Tibial nerve (tissue), 4 donors: ENCODE measurements at regions not wholly inside any gene's neighbourhood (a gene's known extent, or its start where the extent isn't known, plus 50 kb on each side); places are given as distances from the start of the nearest gene placed in this dataset. TPM values are rescaled to one million over a fixed set of nuclear protein-coding genes. Genes with fewer than 3 reads are reported as not detected.

Experiments used
- DNase-seq, 2 donors: peaks; one replicate each; pipeline ENCODE4 v3.0.0-alpha.2; 2019; ENCODE audit warnings: low spot score in 2 of 2
- H3K27ac ChIP-seq, 4 donors: fragments of 200-600 bp; sonication (generic) in 3 of 4; one replicate each; pipeline ENCODE4 v1.5.1; 2017 to 2019; ENCODE audit warnings: mild to moderate bottlenecking in 1 of 4
- H3K27me3 ChIP-seq, 2 donors: fragments of 200-600 bp; sonication (generic) in 1 of 2; one replicate each; pipeline versions ENCODE4 v1.5.1 to v1.6.0; 2017 to 2019
- H3K36me3 ChIP-seq, 3 donors: fragments of 200-600 bp; sonication (generic); one replicate each; pipeline ENCODE4 v1.5.1; 2018 to 2019
- H3K4me1 ChIP-seq, 4 donors: fragments of 200-600 bp; sonication (generic) in 3 of 4; one replicate each; pipeline ENCODE4 v1.5.1; 2017 to 2019
- H3K4me3 ChIP-seq, 4 donors: fragments of 200-600 bp; sonication (generic) in 3 of 4; one replicate each; pipeline ENCODE4 v1.5.1; 2017 to 2019; ENCODE audit warnings: mild to moderate bottlenecking in 1 of 4, moderate library complexity in 1 of 4
- H3K9me3 ChIP-seq, 4 donors: fragments of 200-600 bp; sonication (generic) in 3 of 4; one replicate each; pipeline ENCODE4 v1.5.1; 2017 to 2019
- EP300 ChIP-seq, 2 donors: sonication (generic); formaldehyde crosslinking; IDR thresholded peaks; one replicate each; pipeline ENCODE4 v1.6.1; 2017; ENCODE audit warnings: antibody characterized with exemption in 2 of 2, mild to moderate bottlenecking in 1 of 2
- POLR2A ChIP-seq, 2 donors: fragments of 450-650 bp; IDR thresholded peaks; one replicate each; pipeline ENCODE4 v1.6.1; 2017; ENCODE audit warnings: antibody characterized with exemption in 2 of 2, mild to moderate bottlenecking in 2 of 2, moderate library complexity in 2 of 2
- WGBS, 2 donors: methylation state at CpG; one replicate each; pipeline ENCODE4 v1.1.5; 2018; 5-methylcytosine and 5-hydroxymethylcytosine counted together
- small RNA-seq: library from RNA; depleted of rRNA; stranded (forward); fragments of <200 nt; gene quantifications from one replicate; pipeline ENCODE3, GENCODE V24; 2016
- TF ChIP-seq, protein P1 (sequence below), 5 experiments: fragments of 200-600 bp in 3 of 5; fragments of 450-650 bp in 2 of 5; sonication (generic) in 3 of 5; IDR thresholded peaks; one replicate each; pipeline ENCODE4 v1.5.1; 2016 to 2019; ENCODE audit warnings: antibody characterized with exemption in 5 of 5, mild to moderate bottlenecking in 3 of 5, moderate library complexity in 2 of 5

- no peak for TF ChIP-seq EP300 (IDR thresholded peaks at IDR 0.05)
- TF ChIP-seq, protein P1, sequence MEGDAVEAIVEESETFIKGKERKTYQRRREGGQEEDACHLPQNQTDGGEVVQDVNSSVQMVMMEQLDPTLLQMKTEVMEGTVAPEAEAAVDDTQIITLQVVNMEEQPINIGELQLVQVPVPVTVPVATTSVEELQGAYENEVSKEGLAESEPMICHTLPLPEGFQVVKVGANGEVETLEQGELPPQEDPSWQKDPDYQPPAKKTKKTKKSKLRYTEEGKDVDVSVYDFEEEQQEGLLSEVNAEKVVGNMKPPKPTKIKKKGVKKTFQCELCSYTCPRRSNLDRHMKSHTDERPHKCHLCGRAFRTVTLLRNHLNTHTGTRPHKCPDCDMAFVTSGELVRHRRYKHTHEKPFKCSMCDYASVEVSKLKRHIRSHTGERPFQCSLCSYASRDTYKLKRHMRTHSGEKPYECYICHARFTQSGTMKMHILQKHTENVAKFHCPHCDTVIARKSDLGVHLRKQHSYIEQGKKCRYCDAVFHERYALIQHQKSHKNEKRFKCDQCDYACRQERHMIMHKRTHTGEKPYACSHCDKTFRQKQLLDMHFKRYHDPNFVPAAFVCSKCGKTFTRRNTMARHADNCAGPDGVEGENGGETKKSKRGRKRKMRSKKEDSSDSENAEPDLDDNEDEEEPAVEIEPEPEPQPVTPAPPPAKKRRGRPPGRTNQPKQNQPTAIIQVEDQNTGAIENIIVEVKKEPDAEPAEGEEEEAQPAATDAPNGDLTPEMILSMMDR (IDR thresholded peaks at IDR 0.05), result no peak
- no peak for TF ChIP-seq POLR2A (IDR thresholded peaks at IDR 0.05)
Observed at GRCh38 chr2:237033536-237034060, 52.1 kb upstream of the COPS8 start.

DNA sequence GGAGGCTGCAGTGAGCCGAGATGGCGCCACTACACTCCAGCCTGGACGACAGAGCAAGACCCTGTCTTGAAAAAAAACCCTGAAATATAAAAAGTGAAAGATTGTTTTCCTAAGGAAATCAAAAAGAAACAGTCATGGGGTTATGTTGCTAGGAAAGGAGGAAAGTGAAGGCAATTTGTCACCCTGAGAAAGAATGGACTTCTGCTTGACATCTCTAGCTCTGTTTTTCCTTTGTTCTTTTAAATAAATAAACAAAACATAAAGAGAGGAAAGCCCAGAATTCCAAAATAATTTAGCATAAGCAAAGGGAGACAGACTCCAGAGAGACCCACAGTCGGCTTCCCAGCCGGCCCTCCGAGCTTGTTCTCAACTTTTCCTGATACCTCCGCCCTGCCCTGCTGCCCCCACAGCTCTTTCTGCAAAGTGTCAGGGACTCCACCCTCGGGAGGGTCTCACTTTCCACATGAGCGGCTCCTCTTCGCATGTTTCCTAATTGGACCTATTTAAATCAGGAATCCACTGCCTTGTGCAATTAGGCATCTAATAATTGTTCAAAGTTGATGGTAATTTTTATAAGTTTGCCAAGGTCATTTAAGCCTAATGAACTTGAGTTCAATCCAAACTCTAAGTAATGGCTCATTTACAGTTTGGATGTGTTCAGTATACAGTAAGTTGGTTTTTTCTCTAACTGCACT is 49.8 kb upstream of the COPS8 start:
- DNase-seq, result no peak
- H3K27me3 ChIP-seq, result no peaks in the 10 kb centered on the region
- TF ChIP-seq, protein P1 (IDR thresholded peaks at IDR 0.05), result no peak
- TF ChIP-seq EP300 (IDR thresholded peaks at IDR 0.05) (no peak), POLR2A (IDR thresholded peaks at IDR 0.05) (no peak)
- no peak overlapping the region for H3K4me3 ChIP-seq
- H3K36me3 ChIP-seq, result no peaks in the 10 kb centered on the region
- H3K9me3 ChIP-seq, result no peaks in the 10 kb centered on the region
- no peaks in the 10 kb centered on the region for H3K4me1 ChIP-seq
- 75 to 78% methylated on average over 10 of the region's 10 CpGs for WGBS, 2 donors
- no peak overlapping the region for H3K27ac ChIP-seq

More at GRCh38 chr2:237033536-237034060, 52.1 kb upstream of the COPS8 start:
- Histone ChIP-seq H3K27me3 (no peaks in the 10 kb centered on the region), H3K36me3 (no peaks in the 10 kb centered on the region), H3K4me1 (no peaks in the 10 kb centered on the region), H3K4me3 (no peak overlapping the region), H3K9me3 (no peaks in the 10 kb centered on the region), H3K27ac (no peak overlapping the region)
- no peak for DNase-seq
- WGBS, 2 donors, result 90 to 93% methylated on average over 3 of the region's 3 CpGs

Small RNA genes in the stretch of these regions (small RNA-seq; reads per million reads assigned to genes)
- gene RNU6-1051P, result not detected
